Activated naive CD4-positive, alpha-beta T cell treated with anti-CD3 and anti-CD28 coated beads, Interleukin-2, amount 10 ng/mL, durations not matched to agents 7 days and 5 days (primary cell): ENCODE measurements at regions not wholly inside any gene's neighbourhood (a gene's known extent, or its start where the extent isn't known, plus 50 kb on each side); places are given as distances from the start of the nearest gene placed in this dataset.

ENCODE experiments used
- CTCF ChIA-PET: fragments of 350-600 bp; sonication (Branson Sonifier 250); formaldehyde crosslinking; loops from one replicate; lab custom pipeline; 2021; ENCODE audit warnings: antibody characterized with exemption; lab: Charles Lee
- DNase-seq: peaks from one replicate; pipeline ENCODE4 v3.0.0-alpha.2; 2020
- H3K27ac Mint-ChIP-seq: one replicate; pipeline ENCODE4 v1.8.0; 2021; ENCODE audit warnings: mild to moderate bottlenecking, moderate library complexity, mixed read lengths
- H3K27me3 Mint-ChIP-seq: one replicate; pipeline ENCODE4 v1.8.0; 2021; ENCODE audit warnings: mild to moderate bottlenecking, mixed read lengths
- H3K36me3 Mint-ChIP-seq: one replicate; pipeline ENCODE4 v1.8.0; 2021; ENCODE audit warnings: mixed read lengths
- H3K4me1 Mint-ChIP-seq: one replicate; pipeline ENCODE4 v1.8.0; 2021; ENCODE audit warnings: mixed read lengths
- H3K4me3 Mint-ChIP-seq: one replicate; pipeline ENCODE4 v1.8.0; 2021; ENCODE audit warnings: mild to moderate bottlenecking, moderate library complexity, mixed read lengths
- H3K9me3 Mint-ChIP-seq: one replicate; pipeline ENCODE4 v1.8.0; 2021; ENCODE audit warnings: mixed read lengths

DNA sequence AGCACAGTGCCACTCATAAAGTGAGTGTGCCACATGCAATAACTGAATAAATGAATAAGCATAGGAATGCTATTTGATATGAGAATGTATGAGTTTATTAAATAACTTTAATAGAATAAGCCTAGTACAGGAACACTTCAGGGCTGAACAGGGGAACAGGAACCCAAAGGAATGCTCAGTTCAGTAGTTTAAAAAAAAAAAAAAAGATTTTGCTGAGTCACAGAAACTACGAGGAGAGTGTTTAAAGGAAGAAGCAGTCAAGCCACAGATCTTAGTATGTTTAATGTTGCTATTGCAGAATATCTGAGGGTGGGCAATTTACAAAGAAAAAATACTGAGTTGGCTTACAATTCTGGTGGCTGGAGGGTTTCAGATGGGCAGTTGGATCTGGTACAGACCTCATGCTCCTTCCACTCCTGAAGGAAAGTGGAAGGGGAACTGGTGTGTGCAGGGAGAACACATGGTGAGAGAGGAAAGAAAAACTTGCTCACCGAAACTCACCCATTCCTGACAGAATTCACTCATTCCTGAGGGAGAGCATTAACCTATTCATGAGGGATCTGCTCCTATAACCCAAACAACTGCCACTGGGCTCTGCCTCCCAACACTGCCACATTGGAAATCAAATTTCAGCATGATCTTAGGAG, 880.3 kb upstream of the MGAT4C start:
- peaks cover 3% of the 10 kb centered on the region for H3K9me3 Mint-ChIP-seq
- no peaks in the 10 kb centered on the region for H3K27me3 Mint-ChIP-seq

DNA sequence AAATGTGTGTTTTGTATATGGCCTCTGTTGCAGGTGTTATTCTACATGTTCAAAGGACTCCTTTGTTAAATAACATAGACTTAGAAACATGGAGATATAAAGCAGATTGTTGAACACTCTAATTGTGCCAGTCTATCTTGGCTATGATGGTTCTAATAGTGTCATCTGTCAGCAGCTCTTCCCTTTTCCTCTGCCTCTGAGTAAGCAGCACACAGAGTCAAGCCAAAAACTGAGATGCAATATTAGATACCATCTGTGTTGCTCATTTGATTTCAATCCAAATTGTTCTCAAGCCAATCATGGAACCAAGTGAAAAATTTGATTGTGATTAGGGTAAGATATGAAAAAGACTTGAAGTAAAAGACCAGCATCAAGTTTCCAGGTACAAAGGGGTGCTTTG, 871.1 kb upstream of the MGAT4C start:
- H3K27me3 Mint-ChIP-seq, result no peaks in the 10 kb centered on the region
- no peak overlapping the region for H3K27ac Mint-ChIP-seq
- H3K9me3 Mint-ChIP-seq, result peaks cover 9% of the 10 kb centered on the region
- CTCF ChIA-PET, result no interaction called here
- H3K36me3 Mint-ChIP-seq, result no peaks in the 10 kb centered on the region
- H3K4me3 Mint-ChIP-seq, result no peak overlapping the region
- no peak for DNase-seq
- no peaks in the 10 kb centered on the region for H3K4me1 Mint-ChIP-seq

More for the DNA sequence above, 880.3 kb upstream of the MGAT4C start:
- DNase-seq, result no peak
- Mint-ChIP-seq H3K36me3 (no peaks in the 10 kb centered on the region), H3K4me3 (no peak overlapping the region), H3K27ac (no peak overlapping the region), H3K4me1 (no peaks in the 10 kb centered on the region)
- CTCF ChIA-PET, result no interaction called here

DNA sequence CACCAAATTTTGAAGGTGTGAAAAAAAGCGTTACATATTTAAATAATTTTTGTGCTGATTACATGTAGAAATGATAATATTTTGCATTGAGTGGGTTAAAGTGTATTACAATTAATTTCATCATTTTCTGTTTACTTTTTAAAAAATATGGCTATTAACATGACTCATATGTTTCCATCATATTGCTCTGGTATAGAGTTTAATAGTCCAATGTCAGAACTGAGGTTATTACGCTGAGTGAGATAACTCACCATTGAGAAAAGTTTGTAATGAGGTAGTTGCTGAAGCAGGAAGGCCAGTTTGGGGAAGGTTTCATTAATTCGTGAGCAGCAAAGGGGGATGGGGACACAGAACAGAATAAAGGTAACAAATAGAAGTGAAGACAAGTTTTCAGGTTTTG, 865.7 kb upstream of the MGAT4C start:
- Mint-ChIP-seq H3K4me1 (no peaks in the 10 kb centered on the region), H3K4me3 (no peak overlapping the region), H3K27me3 (no peaks in the 10 kb centered on the region), H3K9me3 (peaks cover 16% of the 10 kb centered on the region), H3K36me3 (no peaks in the 10 kb centered on the region), H3K27ac (no peak overlapping the region)
- no peak for DNase-seq
- CTCF ChIA-PET, result no interaction called here

DNA sequence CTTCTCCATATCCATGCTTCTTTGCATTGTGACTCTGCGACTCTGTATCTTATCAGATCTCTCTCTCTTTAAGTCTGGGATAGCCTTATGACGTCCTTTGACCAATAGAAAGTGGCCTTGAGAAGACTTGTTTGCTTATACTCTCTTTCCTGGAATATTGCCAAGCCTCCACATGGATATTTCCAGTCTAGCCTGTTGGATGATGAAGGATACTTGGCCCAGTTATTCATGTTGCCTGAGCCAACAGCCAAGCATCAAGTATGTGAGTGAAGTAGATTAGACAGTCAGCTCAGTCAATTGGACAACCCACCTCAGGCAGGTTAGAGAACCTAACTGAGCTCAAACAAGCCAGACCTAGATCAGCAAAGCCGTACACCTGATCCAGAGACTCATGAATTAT, 864.2 kb upstream of the MGAT4C start:
- DNase-seq, result no peak
- no peaks in the 10 kb centered on the region for H3K4me1 Mint-ChIP-seq
- no peak overlapping the region for H3K27ac Mint-ChIP-seq
- CTCF ChIA-PET, result no interaction called here
- H3K27me3 Mint-ChIP-seq, result no peaks in the 10 kb centered on the region
- peaks cover 16% of the 10 kb centered on the region for H3K9me3 Mint-ChIP-seq
- H3K36me3 Mint-ChIP-seq, result no peaks in the 10 kb centered on the region
- no peak overlapping the region for H3K4me3 Mint-ChIP-seq

DNA sequence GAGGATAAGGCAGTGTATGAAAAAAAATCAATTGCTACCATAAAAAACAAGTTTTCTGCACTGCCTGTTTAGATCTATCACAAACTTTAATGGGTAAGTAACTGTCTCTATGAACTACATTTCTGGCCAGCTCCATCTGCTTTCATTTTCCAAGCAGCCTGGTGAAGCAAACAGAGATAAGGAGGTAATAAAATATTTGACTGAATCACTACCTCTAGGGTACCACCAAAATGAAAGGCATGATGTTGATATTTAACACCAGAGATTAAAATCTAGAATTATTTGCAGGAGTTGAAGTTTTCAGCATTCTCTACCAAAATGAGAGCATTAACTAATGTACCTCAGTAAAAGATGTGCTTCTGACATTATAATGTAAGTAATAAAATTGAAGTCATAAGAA, 863.5 kb upstream of the MGAT4C start:
- H3K4me1 Mint-ChIP-seq, result no peaks in the 10 kb centered on the region
- H3K9me3 Mint-ChIP-seq, result peaks cover 12% of the 10 kb centered on the region
- CTCF ChIA-PET, result no interaction called here
- no peaks in the 10 kb centered on the region for H3K36me3 Mint-ChIP-seq
- H3K4me3 Mint-ChIP-seq, result no peak overlapping the region
- no peaks in the 10 kb centered on the region for H3K27me3 Mint-ChIP-seq
- no peak for DNase-seq
- H3K27ac Mint-ChIP-seq, result no peak overlapping the region

DNA sequence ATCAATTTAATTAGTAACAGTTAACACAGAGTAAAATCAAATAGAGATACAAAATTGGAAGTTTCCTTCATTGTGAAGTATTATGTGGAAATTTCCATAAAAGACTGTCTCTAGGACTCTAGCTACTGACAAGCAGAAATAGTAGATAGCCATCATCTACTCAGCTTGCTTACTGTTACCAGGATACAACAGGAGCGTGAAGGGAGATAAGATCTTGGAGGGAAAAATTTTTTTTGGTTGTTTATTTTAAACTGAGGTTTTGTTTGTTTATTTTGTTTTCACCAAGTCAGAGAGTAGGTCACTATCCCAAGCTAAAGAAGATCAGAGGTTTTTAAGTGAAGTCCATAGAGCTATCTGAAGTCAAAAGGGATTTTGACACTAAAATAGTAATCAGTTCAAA, 861.3 kb upstream of the MGAT4C start:
- H3K9me3 Mint-ChIP-seq, result peaks cover 7% of the 10 kb centered on the region
- H3K4me1 Mint-ChIP-seq, result no peaks in the 10 kb centered on the region
- CTCF ChIA-PET, result no interaction called here
- no peaks in the 10 kb centered on the region for H3K27me3 Mint-ChIP-seq
- no peak overlapping the region for H3K4me3 Mint-ChIP-seq
- no peaks in the 10 kb centered on the region for H3K36me3 Mint-ChIP-seq
- no peak overlapping the region for H3K27ac Mint-ChIP-seq
- no peak for DNase-seq

DNA sequence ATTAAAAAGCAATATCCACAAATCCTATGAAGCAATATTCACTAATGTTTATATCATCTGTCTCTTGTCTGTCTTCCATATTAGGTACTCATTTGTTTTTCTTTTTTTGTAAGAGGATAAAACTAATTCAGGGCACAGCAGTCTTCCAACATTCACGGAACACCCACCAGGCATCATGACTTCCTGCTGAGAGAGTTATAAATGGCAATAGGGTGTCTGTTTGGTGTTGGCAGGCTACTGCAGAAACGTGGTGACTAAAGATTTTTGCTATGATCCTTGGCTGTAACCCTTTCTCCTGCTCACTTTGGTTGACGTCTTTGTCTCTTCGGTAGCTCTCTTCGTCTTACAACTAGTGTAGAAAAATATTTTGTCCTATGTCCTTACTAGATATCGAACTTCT, 860.6 kb upstream of the MGAT4C start:
- no peak overlapping the region for H3K4me3 Mint-ChIP-seq
- H3K9me3 Mint-ChIP-seq, result peaks cover 6% of the 10 kb centered on the region
- H3K27me3 Mint-ChIP-seq, result no peaks in the 10 kb centered on the region
- no peaks in the 10 kb centered on the region for H3K36me3 Mint-ChIP-seq
- no peak overlapping the region for H3K27ac Mint-ChIP-seq
- DNase-seq, result no peak
- H3K4me1 Mint-ChIP-seq, result no peaks in the 10 kb centered on the region
- CTCF ChIA-PET, result no interaction called here

DNA sequence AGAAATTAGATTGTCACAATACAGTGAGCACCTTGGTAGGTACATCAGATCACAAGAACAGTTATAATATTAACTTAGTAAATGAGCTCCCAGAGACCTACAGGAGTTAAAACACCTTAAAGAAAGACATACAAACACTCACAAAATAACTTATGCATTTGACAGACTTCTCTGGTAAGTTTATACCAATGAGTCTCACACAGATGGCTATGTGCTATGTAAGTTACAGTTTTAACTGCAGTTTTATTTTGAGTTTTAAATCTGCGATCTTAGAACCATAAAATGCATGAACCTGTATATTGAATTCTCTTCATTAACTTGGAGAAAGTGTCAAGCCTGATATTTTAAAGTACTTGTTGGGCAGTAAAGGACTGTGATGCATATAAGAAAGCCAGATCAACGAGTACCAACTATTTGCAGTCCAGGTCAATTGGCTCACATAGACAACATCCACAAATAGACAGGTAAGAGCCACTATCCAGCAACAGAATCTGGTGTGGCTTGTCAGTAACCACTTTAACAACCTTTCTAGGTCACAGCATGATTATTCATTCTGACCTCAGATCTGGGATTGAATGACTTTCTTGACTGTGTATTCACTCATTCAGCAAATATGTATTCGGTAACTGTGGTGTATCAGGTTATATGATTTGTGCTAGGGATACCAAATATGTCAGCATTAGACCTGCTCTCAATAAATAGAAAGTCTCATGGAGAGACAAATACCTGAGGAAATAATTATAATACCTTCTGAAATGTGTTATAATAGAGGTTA, 856.6 kb upstream of the MGAT4C start:
- no peaks in the 10 kb centered on the region for H3K4me1 Mint-ChIP-seq
- CTCF ChIA-PET, result no interaction called here
- no peak overlapping the region for H3K4me3 Mint-ChIP-seq
- H3K9me3 Mint-ChIP-seq, result no peaks in the 10 kb centered on the region
- no peaks in the 10 kb centered on the region for H3K36me3 Mint-ChIP-seq
- DNase-seq, result no peak
- no peak overlapping the region for H3K27ac Mint-ChIP-seq
- no peaks in the 10 kb centered on the region for H3K27me3 Mint-ChIP-seq

DNA sequence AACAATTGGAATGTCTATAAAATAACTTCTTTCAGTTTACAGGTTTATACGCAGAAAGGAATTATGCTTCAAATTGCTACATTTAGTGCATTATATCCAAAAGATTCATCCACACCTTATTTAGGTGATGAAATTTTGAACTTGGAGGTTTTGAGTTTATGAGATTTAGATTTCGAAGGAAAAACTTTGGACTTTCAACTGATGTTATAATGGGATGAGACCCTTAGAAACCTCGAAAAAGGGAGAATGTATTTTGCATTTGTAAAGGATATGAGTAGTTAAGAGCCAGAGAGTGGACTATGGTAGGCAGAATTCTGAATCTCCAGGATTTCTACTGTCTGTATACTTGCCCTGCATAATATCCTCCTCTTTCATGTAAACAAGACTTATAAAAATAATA, 851.6 kb upstream of the MGAT4C start:
- Mint-ChIP-seq H3K27me3 (no peaks in the 10 kb centered on the region), H3K36me3 (no peaks in the 10 kb centered on the region), H3K9me3 (peaks cover 2% of the 10 kb centered on the region), H3K4me1 (no peaks in the 10 kb centered on the region), H3K4me3 (no peak overlapping the region), H3K27ac (no peak overlapping the region)
- DNase-seq, result no peak
- CTCF ChIA-PET, result no interaction called here

DNA sequence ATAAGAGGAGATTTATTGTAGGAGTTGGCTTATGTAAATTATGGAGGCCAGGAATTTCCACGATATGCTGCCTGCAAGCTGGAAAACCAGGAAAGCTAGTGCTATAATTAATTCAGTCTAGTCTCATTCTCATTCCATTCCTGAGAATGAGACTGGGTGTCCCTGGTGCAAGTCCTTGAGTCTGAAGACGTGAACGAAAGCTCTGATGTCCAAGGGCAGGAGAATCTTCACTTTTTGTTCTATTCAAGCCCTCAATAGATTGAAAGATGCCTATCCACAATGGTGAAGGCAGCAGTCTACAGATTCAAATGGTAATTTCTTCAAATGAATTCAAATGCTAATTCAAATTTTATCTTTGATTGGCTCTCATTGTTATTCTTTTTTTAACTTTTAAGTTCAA, 851.1 kb upstream of the MGAT4C start:
- CTCF ChIA-PET, result no interaction called here
- no peaks in the 10 kb centered on the region for H3K36me3 Mint-ChIP-seq
- H3K27me3 Mint-ChIP-seq, result no peaks in the 10 kb centered on the region
- peaks cover 2% of the 10 kb centered on the region for H3K9me3 Mint-ChIP-seq
- H3K4me3 Mint-ChIP-seq, result no peak overlapping the region
- no peak overlapping the region for H3K27ac Mint-ChIP-seq
- no peaks in the 10 kb centered on the region for H3K4me1 Mint-ChIP-seq
- DNase-seq, result no peak

DNA sequence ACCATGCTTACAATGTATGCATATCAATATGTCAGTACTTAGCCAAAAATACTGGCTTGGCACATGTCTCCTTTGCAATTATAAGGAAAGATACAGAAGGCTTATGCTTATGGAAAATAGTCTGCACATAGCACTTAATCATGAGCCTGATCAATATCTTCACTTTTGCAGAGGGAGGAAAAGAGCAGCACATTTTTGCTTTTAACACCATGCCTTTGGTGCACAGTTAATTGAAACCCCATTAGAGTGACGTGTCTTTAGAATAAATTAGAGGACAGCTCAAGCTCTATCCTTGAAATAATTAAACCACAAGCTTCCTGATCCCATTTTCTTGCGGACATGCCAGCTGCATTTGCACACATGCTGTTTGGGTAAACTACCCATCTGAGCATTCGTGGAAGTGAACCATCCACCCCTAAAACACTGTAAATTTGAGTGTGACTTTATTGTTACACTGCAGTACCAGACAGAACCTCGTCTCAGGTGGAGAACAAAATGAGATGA, 839.9 kb upstream of the MGAT4C start:
- no peak overlapping the region for H3K27ac Mint-ChIP-seq
- H3K9me3 Mint-ChIP-seq, result peaks cover 5% of the 10 kb centered on the region
- no peaks in the 10 kb centered on the region for H3K27me3 Mint-ChIP-seq
- H3K36me3 Mint-ChIP-seq, result no peaks in the 10 kb centered on the region
- DNase-seq, result no peak
- no peaks in the 10 kb centered on the region for H3K4me1 Mint-ChIP-seq
- H3K4me3 Mint-ChIP-seq, result no peak overlapping the region
- CTCF ChIA-PET, result no interaction called here

DNA sequence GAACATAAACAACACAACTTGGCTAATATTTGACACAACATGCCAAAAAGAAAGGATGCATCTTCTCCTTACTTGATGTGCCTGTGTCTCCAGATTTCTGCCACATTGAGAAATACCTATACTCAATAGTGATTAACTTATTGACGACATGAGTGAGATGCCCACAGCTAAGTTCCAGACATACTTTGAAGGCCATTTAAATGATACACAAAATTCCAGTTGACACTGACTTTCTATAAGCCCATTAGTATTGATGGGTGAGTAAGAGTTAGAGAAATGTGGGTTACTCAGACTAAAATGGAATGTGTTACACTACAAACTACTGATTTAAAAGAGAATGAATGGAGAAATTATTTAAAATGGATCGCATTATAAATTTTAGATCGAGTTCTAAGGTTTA, 838.2 kb upstream of the MGAT4C start:
- H3K4me3 Mint-ChIP-seq, result no peak overlapping the region
- no peaks in the 10 kb centered on the region for H3K9me3 Mint-ChIP-seq
- CTCF ChIA-PET, result no interaction called here
- DNase-seq, result no peak
- H3K27me3 Mint-ChIP-seq, result no peaks in the 10 kb centered on the region
- H3K36me3 Mint-ChIP-seq, result no peaks in the 10 kb centered on the region
- H3K4me1 Mint-ChIP-seq, result no peaks in the 10 kb centered on the region
- no peak overlapping the region for H3K27ac Mint-ChIP-seq

DNA sequence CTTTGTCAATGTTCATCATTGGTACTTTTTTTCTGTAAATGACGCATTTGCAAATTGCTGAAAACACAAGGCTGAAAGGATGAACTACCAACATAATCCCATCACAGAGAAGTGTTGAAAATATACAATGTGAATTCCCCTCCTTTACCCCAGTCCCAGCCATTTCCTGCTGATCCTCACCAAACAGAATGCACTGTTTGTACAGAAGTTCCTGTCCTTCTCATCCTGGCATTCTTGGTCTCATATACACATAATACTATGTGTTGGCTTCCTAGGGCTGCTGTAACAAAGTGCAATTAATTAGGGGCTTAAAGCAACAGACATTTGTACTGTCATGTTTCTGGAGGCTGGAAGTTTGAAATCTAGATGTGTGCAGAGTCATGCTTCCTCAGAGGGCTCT, 836.2 kb upstream of the MGAT4C start:
- H3K4me1 Mint-ChIP-seq, result no peaks in the 10 kb centered on the region
- no peak overlapping the region for H3K4me3 Mint-ChIP-seq
- no peaks in the 10 kb centered on the region for H3K36me3 Mint-ChIP-seq
- no peaks in the 10 kb centered on the region for H3K9me3 Mint-ChIP-seq
- no peak for DNase-seq
- CTCF ChIA-PET, result no interaction called here
- no peaks in the 10 kb centered on the region for H3K27me3 Mint-ChIP-seq
- H3K27ac Mint-ChIP-seq, result no peak overlapping the region

DNA sequence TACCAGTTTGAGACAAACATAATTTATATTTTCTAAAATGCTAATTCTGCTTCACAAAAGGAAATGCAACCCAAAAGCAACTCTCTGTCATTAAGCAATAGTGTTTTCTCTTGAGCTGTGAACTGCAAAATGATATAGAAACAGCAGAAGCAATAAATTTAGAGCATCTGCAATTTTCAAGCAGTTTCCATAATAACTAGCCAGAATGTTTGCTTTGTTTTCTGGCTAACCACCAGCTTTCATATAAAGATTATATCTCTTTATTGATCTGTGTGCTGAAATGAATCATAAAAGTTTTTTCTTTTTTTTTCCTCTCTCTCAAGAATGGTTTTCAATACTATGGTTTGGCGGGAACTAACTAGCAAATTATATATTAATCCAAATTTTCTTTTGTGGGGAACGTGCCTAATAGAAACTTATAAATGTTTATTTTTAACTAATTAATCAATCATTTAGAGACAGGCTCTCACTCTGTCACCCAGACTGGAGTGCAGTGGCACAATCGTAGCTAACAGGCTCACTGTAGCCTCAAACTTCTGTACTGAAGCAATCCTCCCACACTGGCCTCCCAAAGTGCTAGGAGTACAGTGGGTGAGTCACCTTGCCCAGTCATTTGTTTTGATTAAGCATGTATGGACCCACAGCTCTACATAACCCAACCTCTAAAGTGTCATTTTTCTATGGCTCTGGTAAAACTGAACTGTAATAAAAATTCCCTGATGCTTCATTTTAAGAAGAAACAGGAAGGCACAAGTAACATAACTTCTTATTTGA, 830.1 kb upstream of the MGAT4C start:
- H3K36me3 Mint-ChIP-seq, result no peaks in the 10 kb centered on the region
- DNase-seq, result no peak
- CTCF ChIA-PET, result no interaction called here
- no peaks in the 10 kb centered on the region for H3K27me3 Mint-ChIP-seq
- no peaks in the 10 kb centered on the region for H3K9me3 Mint-ChIP-seq
- H3K27ac Mint-ChIP-seq, result no peak overlapping the region
- H3K4me3 Mint-ChIP-seq, result no peak overlapping the region
- H3K4me1 Mint-ChIP-seq, result no peaks in the 10 kb centered on the region

DNA sequence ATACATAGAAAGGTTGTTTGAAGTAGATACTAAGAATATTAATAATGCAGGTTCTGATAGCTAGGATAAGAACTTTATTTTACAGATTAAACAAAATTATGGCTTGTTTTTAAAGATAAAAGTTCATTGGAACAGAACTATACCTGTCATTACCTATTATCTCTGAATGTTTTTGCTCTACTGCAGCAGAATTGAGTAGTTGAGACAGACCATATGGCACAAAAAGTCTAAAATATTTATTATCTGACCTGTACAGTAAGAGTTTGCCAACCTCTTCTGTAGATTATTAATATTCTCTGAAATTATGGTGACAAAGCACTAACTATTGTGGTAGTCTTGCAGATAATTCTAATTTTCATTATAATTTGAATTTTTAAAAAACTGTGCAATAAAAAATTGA, 829.1 kb upstream of the MGAT4C start:
- CTCF ChIA-PET, result no interaction called here
- no peaks in the 10 kb centered on the region for H3K27me3 Mint-ChIP-seq

More for the DNA sequence above, 829.1 kb upstream of the MGAT4C start:
- Mint-ChIP-seq H3K4me3 (no peak overlapping the region), H3K9me3 (no peaks in the 10 kb centered on the region), H3K27ac (no peak overlapping the region), H3K36me3 (no peaks in the 10 kb centered on the region), H3K4me1 (no peaks in the 10 kb centered on the region)
- DNase-seq, result no peak
